Thyroid gland (tissue), 4 donors: ENCODE measurements at regions not wholly inside any gene's neighbourhood (a gene's known extent, or its start where the extent isn't known, plus 50 kb on each side); places are given as distances from the start of the nearest gene placed in this dataset.

Experiments
- DNase-seq, 2 donors: peaks; one replicate each; pipeline ENCODE4 v3.0.0-alpha.2; 2019
- H3K27ac ChIP-seq, 3 donors: fragments of 200-600 bp; sonication (generic); 1 replicate in 2 of 3; 2 replicates in 1 of 3; pipeline ENCODE4 v1.5.1; 2016 to 2019; ENCODE audit warnings: mild to moderate bottlenecking in 1 of 3, moderate library complexity in 1 of 3
- H3K27me3 ChIP-seq: fragments of 200-600 bp; sonication (generic); one replicate; pipeline ENCODE4 v1.5.1; 2019
- H3K36me3 ChIP-seq, 2 donors: fragments of 200-600 bp; sonication (generic); one replicate each; pipeline ENCODE4 v1.5.1; 2016 to 2019
- H3K4me1 ChIP-seq, 2 donors: fragments of 200-600 bp; sonication (generic); one replicate each; pipeline ENCODE4 v1.5.1; 2017 to 2019
- H3K4me3 ChIP-seq, 3 donors: fragments of 200-600 bp; sonication (generic); replicated peaks in 1 of 3; 1 replicate in 2 of 3; 2 replicates in 1 of 3; pipeline ENCODE4 v1.5.1; 2016; ENCODE audit warnings: mild to moderate bottlenecking in 1 of 3
- H3K9me3 ChIP-seq: fragments of 200-600 bp; sonication (generic); one replicate; pipeline ENCODE4 v1.5.1; 2017
- POLR2A ChIP-seq, 2 donors: fragments of 450-650 bp; IDR thresholded peaks; one replicate each; pipeline ENCODE4 v1.6.1; 2017; ENCODE audit warnings: antibody characterized with exemption in 2 of 2, mild to moderate bottlenecking in 2 of 2, moderate library complexity in 1 of 2
- WGBS, 2 donors: methylation state at CpG; one replicate each; pipeline ENCODE4 v1.1.5; 2017; 5-methylcytosine and 5-hydroxymethylcytosine counted together
- intact Hi-C: fragments of 100-400 bp; cut with DNase I; formaldehyde crosslinking; loops from one replicate; pipeline ENCODE4 v1.15.1; 2023
- TF ChIP-seq, protein P1 (sequence below), 6 experiments: fragments of 200-600 bp in 3 of 6; fragments of 450-650 bp in 3 of 6; sonication (generic) in 3 of 6; IDR thresholded peaks; one replicate each; pipeline ENCODE4 v1.5.1; 2016 to 2019; ENCODE audit warnings: antibody characterized with exemption in 6 of 6, mild to moderate bottlenecking in 2 of 6, inconsistent platforms in 1 of 6, moderate library complexity in 1 of 6

DNA sequence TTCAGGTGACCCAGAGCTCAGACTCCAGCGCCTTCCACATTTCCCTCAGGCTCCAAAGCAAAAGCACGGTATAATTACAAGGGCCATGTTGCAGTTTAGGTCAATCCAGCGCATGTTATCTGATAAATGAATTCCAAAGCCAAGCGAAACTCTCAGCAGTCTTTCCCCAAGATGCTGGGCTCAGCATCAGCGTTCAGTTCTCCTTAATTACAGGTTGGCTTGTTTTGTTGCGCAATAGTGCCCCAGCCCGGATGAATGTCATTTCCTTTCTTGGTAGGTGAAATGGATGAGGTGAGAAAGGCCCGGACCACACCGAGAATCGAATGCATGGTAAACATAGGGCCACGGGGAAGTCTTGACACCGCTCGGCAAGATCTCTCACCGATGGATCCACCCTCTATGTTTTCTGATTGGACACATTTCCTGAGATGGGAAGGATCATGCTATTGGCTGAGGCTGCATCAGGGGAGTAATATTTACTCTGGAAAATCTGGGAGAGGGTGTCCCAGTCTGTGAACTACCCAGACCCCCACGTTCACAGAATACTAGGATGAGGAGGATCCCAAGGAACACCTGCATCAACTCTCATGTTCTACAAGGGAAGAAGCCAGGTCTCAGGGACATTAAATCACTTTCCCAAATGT is 221.2 kb upstream of the ANKRD55 start:
- H3K36me3 ChIP-seq: no peaks in the 10 kb centered on the region
- TF ChIP-seq, protein P1, sequence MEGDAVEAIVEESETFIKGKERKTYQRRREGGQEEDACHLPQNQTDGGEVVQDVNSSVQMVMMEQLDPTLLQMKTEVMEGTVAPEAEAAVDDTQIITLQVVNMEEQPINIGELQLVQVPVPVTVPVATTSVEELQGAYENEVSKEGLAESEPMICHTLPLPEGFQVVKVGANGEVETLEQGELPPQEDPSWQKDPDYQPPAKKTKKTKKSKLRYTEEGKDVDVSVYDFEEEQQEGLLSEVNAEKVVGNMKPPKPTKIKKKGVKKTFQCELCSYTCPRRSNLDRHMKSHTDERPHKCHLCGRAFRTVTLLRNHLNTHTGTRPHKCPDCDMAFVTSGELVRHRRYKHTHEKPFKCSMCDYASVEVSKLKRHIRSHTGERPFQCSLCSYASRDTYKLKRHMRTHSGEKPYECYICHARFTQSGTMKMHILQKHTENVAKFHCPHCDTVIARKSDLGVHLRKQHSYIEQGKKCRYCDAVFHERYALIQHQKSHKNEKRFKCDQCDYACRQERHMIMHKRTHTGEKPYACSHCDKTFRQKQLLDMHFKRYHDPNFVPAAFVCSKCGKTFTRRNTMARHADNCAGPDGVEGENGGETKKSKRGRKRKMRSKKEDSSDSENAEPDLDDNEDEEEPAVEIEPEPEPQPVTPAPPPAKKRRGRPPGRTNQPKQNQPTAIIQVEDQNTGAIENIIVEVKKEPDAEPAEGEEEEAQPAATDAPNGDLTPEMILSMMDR (IDR thresholded peaks at IDR 0.05): no peak
- no peak for TF ChIP-seq POLR2A (IDR thresholded peaks at IDR 0.05)
- 98% methylated on average over 15 of the region's 15 CpGs for WGBS, 2 donors
- H3K9me3 ChIP-seq: no peaks in the 10 kb centered on the region
- no peak overlapping the region for H3K27ac ChIP-seq
- no peak for DNase-seq
- intact Hi-C loops: no loop called here
- no peak overlapping the region for H3K4me3 ChIP-seq
- no peaks in the 10 kb centered on the region for H3K27me3 ChIP-seq
- H3K4me1 ChIP-seq: no peaks in the 10 kb centered on the region

DNA sequence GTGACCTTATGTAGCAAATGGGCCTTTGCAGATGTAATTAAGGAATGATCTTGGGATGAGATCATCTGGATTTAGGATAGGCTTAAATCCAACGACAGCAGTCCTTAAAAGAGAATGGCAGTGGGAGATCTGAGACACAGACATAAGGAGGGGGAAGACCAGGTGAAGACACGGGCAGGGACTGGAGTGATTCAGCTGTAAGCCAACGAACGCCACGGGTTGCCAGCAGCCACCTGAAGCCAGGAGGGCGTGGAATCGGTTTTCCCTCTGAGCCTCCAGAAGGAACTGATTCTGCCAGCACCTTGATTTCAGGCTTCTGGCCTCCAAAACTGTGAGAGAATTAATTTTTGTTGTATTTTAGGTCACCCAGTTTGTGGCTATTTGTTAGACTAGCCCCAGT is 218.6 kb upstream of the ANKRD55 start:
- H3K27me3 ChIP-seq: no peaks in the 10 kb centered on the region
- H3K4me3 ChIP-seq: no peak overlapping the region
- no peak overlapping the region for H3K27ac ChIP-seq
- no peaks in the 10 kb centered on the region for H3K4me1 ChIP-seq
- DNase-seq: no peak
- intact Hi-C loops: no loop called here
- WGBS, 2 donors: 96 to 97% methylated on average over 7 of the region's 7 CpGs
- TF ChIP-seq POLR2A (IDR thresholded peaks at IDR 0.05): no peak
- TF ChIP-seq, protein P1 (IDR thresholded peaks at IDR 0.05): no peak
- no peaks in the 10 kb centered on the region for H3K9me3 ChIP-seq
- H3K36me3 ChIP-seq: no peaks in the 10 kb centered on the region

DNA sequence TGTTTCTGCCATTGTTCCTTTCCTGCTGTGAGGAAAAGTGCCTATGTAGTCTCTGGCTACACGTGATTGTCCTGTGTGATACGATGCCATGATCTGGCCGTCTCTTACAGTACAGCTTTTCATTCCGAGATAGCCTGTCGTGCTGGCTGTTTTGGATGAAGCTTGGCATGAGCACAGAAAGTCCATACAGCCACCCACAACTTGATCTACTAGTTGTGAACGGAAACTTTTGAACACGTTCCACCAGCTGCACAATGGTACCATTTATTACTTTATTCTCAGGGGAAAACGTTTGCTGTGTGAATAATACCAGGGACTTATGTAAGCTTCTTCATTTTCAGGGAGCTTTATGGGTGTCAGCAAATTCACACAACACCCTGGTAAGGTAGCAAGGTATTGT is 217.6 kb upstream of the ANKRD55 start:
- no peak for DNase-seq
- H3K4me1 ChIP-seq: no peaks in the 10 kb centered on the region
- no peak overlapping the region for H3K4me3 ChIP-seq
- TF ChIP-seq, protein P1 (IDR thresholded peaks at IDR 0.05): no peak
- no peak for TF ChIP-seq POLR2A (IDR thresholded peaks at IDR 0.05)
- H3K27ac ChIP-seq: no peak overlapping the region
- no peaks in the 10 kb centered on the region for H3K27me3 ChIP-seq
- intact Hi-C loops: no loop called here
- no peaks in the 10 kb centered on the region for H3K9me3 ChIP-seq
- H3K36me3 ChIP-seq: no peaks in the 10 kb centered on the region
- 91% methylated on average over 8 of the region's 8 CpGs for WGBS, 2 donors

DNA sequence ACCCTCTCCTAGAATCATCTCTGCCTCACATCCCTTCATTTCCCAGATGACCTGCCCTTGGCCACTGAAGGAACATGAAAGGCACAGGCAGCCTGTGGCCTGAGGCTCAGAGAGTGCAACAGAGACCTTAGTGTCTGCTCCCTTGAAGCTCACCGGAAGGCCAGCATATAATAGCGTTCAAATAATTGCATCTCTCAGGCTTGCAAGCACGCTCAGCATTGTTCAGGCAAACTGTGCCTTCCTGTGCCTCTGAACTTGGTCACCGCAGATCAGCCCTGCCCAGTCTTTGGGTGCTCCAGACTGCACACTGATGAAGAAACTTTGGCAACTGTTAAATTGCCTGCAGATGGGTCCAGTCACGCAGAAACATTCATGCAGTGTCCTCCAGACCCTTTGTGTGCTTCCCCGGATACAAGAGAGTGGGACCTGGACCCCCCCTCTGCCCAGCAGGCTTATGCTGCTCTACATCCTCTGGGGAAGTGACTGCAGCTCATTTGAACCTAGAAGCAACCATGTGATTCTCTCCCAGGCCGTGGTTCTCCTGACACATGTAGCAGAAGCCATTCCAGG is 216.0 kb upstream of the ANKRD55 start:
- H3K36me3 ChIP-seq: no peaks in the 10 kb centered on the region
- H3K27ac ChIP-seq: no peak overlapping the region
- 73 to 90% methylated on average over 7 of the region's 7 CpGs for WGBS, 2 donors
- H3K27me3 ChIP-seq: no peaks in the 10 kb centered on the region
- no peaks in the 10 kb centered on the region for H3K4me1 ChIP-seq
- no peaks in the 10 kb centered on the region for H3K9me3 ChIP-seq
- no peak overlapping the region for H3K4me3 ChIP-seq
- TF ChIP-seq, protein P1 (IDR thresholded peaks at IDR 0.05): no peak
- TF ChIP-seq POLR2A (IDR thresholded peaks at IDR 0.05): no peak
- DNase-seq: no peak
- intact Hi-C loops: no loop called here

DNA sequence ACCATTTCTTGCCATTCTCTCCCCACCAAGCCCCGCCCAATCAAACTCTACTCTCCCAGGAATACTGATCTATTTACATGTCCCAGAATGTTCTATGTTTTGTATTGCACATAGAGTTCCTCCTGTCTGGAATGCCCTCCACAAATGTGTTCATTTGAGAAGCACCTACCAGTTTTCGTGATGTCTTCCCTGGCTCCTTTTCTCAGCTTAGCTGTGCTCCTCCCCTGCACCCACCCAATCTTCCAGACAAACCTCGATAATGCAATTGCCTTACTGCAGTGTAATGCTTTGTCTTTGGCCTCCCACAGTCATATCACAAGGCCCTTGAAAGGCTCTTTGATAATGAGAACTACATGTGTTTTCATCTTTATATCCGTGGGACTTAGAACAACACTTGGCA is 214.5 kb upstream of the ANKRD55 start:
- WGBS, 2 donors: 88 to 94% methylated on average over 4 of the region's 4 CpGs
- no peaks in the 10 kb centered on the region for H3K9me3 ChIP-seq
- TF ChIP-seq POLR2A (IDR thresholded peaks at IDR 0.05): no peak
- TF ChIP-seq, protein P1 (IDR thresholded peaks at IDR 0.05): no peak
- H3K27ac ChIP-seq: no peak overlapping the region
- H3K27me3 ChIP-seq: no peaks in the 10 kb centered on the region
- intact Hi-C loops: no loop called here
- no peaks in the 10 kb centered on the region for H3K4me1 ChIP-seq
- H3K4me3 ChIP-seq: no peak overlapping the region
- DNase-seq: no peak
- H3K36me3 ChIP-seq: no peaks in the 10 kb centered on the region
